Common myeloid progenitor, CD34-positive (primary cell): ENCODE measurements at regions not wholly inside any gene's neighbourhood (a gene's known extent, or its start where the extent isn't known, plus 50 kb on each side); places are given as distances from the start of the nearest gene placed in this dataset.

Experiments used
- CTCF ChIA-PET: fragments of 350-600 bp; sonication (Branson Sonifier 250); formaldehyde crosslinking; loops from one replicate; lab custom pipeline; 2021; ENCODE audit warnings: antibody characterized with exemption; lab: Charles Lee
- POLR2A ChIA-PET: fragments of 350-600 bp; sonication (Branson Sonifier 250); formaldehyde crosslinking; loops from one replicate; lab custom pipeline; 2021; ENCODE audit warnings: antibody characterized with exemption; lab: Charles Lee
- DNase-seq, 3 donors: peaks; one replicate each; pipeline versions ENCODE4 v3.0.0 to v3.0.0-alpha.2; 2013
- H3K27ac ChIP-seq, 2 experiments: 1 replicate in 1 of 2; 2 replicates in 1 of 2; pipeline ENCODE4 v1.7.0; 2013; ENCODE audit warnings: inconsistent platforms in 2 of 2, low read length in 2 of 2, mild to moderate bottlenecking in 2 of 2, low read depth in 1 of 2, moderate library complexity in 1 of 2; ENCODE audit not compliant: severe bottlenecking in 2 of 2, insufficient read depth in 1 of 2, poor library complexity in 1 of 2
- H3K27me3 ChIP-seq, 5 experiments: replicated peaks in 2 of 5; 1 replicate in 3 of 5; 2 replicates in 2 of 5; pipeline versions ENCODE4 v1.6.1 to v1.7.0; 2013; ENCODE audit warnings: low read length in 4 of 5, mild to moderate bottlenecking in 2 of 5, moderate library complexity in 2 of 5, inconsistent platforms in 1 of 5; ENCODE audit not compliant: insufficient read depth in 5 of 5, control insufficient read depth in 4 of 5
- H3K36me3 ChIP-seq, 4 experiments: 1 replicate in 2 of 4; 2 replicates in 2 of 4; pipeline versions ENCODE4 v1.6.1 to v1.7.0; 2013; ENCODE audit warnings: low read length in 3 of 4, control low read depth in 1 of 4, mild to moderate bottlenecking in 1 of 4; ENCODE audit not compliant: control insufficient read depth in 4 of 4, insufficient read depth in 4 of 4
- H3K4me1 ChIP-seq, 4 experiments: 1 replicate in 3 of 4; 2 replicates in 1 of 4; pipeline versions ENCODE4 v1.6.1 to v1.7.1; 2013; ENCODE audit warnings: low read length in 3 of 4, mild to moderate bottlenecking in 3 of 4, control low read depth in 1 of 4, inconsistent platforms in 1 of 4, moderate library complexity in 1 of 4; ENCODE audit not compliant: control insufficient read depth in 4 of 4, insufficient read depth in 4 of 4; ENCODE audit errors: control extremely low read depth in 1 of 4
- H3K4me3 ChIP-seq, 7 experiments: 1 replicate in 4 of 7; 2 replicates in 3 of 7; pipeline versions ENCODE4 v1.5.1 to v1.7.0; 2013; ENCODE audit warnings: mild to moderate bottlenecking in 7 of 7, low read length in 6 of 7, moderate library complexity in 6 of 7, inconsistent platforms in 2 of 7, low read depth in 2 of 7, control low read depth in 1 of 7; ENCODE audit not compliant: insufficient read depth in 4 of 7, control insufficient read depth in 1 of 7; ENCODE audit errors: extremely low read depth in 1 of 7
- H3K9me3 ChIP-seq, 5 experiments: 1 replicate in 4 of 5; 2 replicates in 1 of 5; pipeline versions ENCODE4 v1.6.1 to v1.7.1; 2013; ENCODE audit warnings: low read length in 4 of 5, mild to moderate bottlenecking in 2 of 5, inconsistent platforms in 1 of 5, low read depth in 1 of 5, moderate library complexity in 1 of 5; ENCODE audit not compliant: control insufficient read depth in 4 of 5, insufficient read depth in 2 of 5; ENCODE audit errors: control extremely low read depth in 1 of 5
- WGBS: methylation state at CpG from one replicate; pipeline ENCODE4 v1.1.5; 2013; ENCODE audit not compliant: insufficient coverage; 5-methylcytosine and 5-hydroxymethylcytosine counted together

- 100% methylated on average over 3 of the region's 3 CpGs for WGBS
- no peak for DNase-seq
- H3K4me3 ChIP-seq, result no peak overlapping the region
- H3K36me3 ChIP-seq, result no peaks in the 10 kb centered on the region
- no peaks in the 10 kb centered on the region for H3K4me1 ChIP-seq
- ChIA-PET CTCF (no interaction called here), POLR2A (no interaction called here)
- H3K27ac ChIP-seq, result no peak overlapping the region
- H3K9me3 ChIP-seq, result no peaks in the 10 kb centered on the region
- no peaks in the 10 kb centered on the region for H3K27me3 ChIP-seq
Observed at GRCh38 chr9:110083866-110084265, 124.1 kb downstream of the C9orf152 start.

DNA sequence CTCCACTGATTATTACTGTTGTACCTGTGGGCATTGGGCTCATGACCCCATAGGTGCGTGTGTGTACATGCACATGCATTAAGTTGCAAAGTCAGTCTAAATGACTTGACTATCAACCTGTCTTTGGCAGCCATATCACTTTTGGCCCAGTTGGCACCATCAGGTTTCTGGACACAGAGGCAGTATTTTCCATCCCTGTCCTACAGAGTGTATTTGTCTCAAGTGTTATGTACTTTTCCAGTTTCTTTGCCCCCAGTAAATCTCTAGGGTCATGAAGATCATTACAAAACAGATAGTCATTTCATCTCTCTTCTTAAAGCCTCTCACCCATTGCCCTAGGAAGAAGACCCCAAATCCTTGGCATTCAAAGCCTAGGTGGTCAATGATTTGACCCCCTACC lies 121.4 kb downstream of the C9orf152 start:
- H3K4me3 ChIP-seq, result no peak overlapping the region
- DNase-seq, result no peak
- no peaks in the 10 kb centered on the region for H3K27me3 ChIP-seq
- no peaks in the 10 kb centered on the region for H3K36me3 ChIP-seq
- 92% methylated on average over 1 of the region's 1 CpG for WGBS
- H3K9me3 ChIP-seq, result no peaks in the 10 kb centered on the region
- no peak overlapping the region for H3K27ac ChIP-seq
- POLR2A ChIA-PET, result no interaction called here
- no peaks in the 10 kb centered on the region for H3K4me1 ChIP-seq
- CTCF ChIA-PET, result no interaction called here

GRCh38 chr9:110087605-110088004 lies 120.4 kb downstream of the C9orf152 start:
- H3K9me3 ChIP-seq, result no peaks in the 10 kb centered on the region
- no peaks in the 10 kb centered on the region for H3K27me3 ChIP-seq
- H3K4me1 ChIP-seq, result no peaks in the 10 kb centered on the region
- 100% methylated on average over 1 of the region's 2 CpGs for WGBS
- DNase-seq, result no peak
- CTCF ChIA-PET, result no interaction called here
- no peak overlapping the region for H3K4me3 ChIP-seq
- no peak overlapping the region for H3K27ac ChIP-seq
- H3K36me3 ChIP-seq, result no peaks in the 10 kb centered on the region
- POLR2A ChIA-PET, result no interaction called here

GRCh38 chr9:110088099-110088498 lies 119.9 kb downstream of the C9orf152 start:
- Histone ChIP-seq H3K4me3 (no peak overlapping the region), H3K4me1 (no peaks in the 10 kb centered on the region), H3K36me3 (no peaks in the 10 kb centered on the region), H3K9me3 (no peaks in the 10 kb centered on the region), H3K27ac (no peak overlapping the region), H3K27me3 (no peaks in the 10 kb centered on the region)
- CTCF ChIA-PET, result no interaction called here
- POLR2A ChIA-PET, result no interaction called here
- no peak for DNase-seq

DNA sequence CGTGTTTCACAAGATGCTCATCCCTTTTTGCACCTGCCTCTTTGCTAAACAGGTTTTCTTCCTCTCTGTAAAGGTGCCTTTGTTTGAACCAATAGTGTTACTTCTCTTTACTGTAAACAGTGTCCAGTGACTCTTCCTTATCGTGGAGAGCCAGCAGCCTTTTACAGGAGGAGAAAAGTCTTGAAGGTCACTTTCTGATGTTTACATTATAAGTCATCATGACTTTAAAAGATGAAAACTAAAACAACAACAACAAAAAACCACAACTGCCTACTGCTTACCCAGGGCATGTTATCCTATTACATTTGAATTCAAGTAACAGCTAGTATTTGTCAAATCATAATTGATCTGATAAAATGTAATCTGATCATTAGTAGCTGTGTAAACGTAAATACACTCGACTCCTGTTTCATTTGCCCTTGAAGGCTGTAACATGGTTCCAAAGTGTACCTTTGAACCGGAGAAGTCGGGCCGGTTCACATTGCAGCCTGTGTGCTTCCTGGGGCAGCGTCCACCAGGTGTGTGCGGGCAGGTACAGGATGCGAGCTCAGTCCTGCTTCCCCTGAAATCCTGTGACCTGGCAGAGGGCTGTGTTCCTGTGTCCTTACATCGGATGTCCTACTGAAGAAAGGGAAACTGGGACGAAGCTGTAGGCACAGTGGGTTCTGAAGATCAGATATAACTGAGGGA lies 118.1 kb downstream of the C9orf152 start:
- no peaks in the 10 kb centered on the region for H3K9me3 ChIP-seq
- H3K36me3 ChIP-seq, result no peaks in the 10 kb centered on the region
- POLR2A ChIA-PET, result no interaction called here
- CTCF ChIA-PET, result interaction anchor here (1.0 to 1.8 kb wide), 2 partner anchors 15 to 188 kb away, joined by 3 to 4 read pairs; no protein-coding TSS in a partner anchor
- no peaks in the 10 kb centered on the region for H3K27me3 ChIP-seq
- no peak overlapping the region for H3K4me3 ChIP-seq
- H3K27ac ChIP-seq, result no peak overlapping the region
- WGBS, result 97% methylated on average over 9 of the region's 12 CpGs
- H3K4me1 ChIP-seq, result no peaks in the 10 kb centered on the region
- DNase-seq, result no peak

DNA sequence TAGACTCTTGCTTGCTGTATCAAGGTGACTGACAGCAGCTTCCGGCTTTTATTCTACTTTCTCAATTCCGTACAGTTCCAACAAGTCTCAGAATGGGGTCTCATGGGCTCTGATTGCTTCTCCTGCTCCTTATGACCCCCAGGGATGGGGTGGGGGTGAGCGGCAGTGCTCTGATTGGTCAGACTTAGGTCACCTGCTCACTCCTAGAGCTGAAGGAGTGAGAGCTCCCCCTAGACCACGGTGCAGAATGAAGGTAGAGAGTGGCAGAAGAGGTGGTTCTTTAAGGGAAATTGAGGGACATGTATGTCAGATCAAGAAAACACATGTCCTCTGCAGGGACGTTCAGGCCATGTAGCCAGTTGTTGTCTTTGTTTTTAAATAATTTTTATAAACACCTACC lies 115.2 kb downstream of the C9orf152 start:
- H3K4me1 ChIP-seq, result no peaks in the 10 kb centered on the region
- WGBS, result 100% methylated on average over 3 of the region's 5 CpGs
- H3K4me3 ChIP-seq, result no peak overlapping the region
- ChIA-PET POLR2A (no interaction called here), CTCF (interaction anchor here (2.3 kb wide), 1 partner anchor 9 kb away, joined by 7 read pairs; no protein-coding TSS in a partner anchor)
- no peaks in the 10 kb centered on the region for H3K36me3 ChIP-seq
- DNase-seq, result no peak
- H3K27ac ChIP-seq, result no peak overlapping the region
- H3K27me3 ChIP-seq, result no peaks in the 10 kb centered on the region
- H3K9me3 ChIP-seq, result no peaks in the 10 kb centered on the region

GRCh38 chr9:110093417-110093816 lies 114.5 kb downstream of the C9orf152 start:
- DNase-seq, result no peak
- no peaks in the 10 kb centered on the region for H3K36me3 ChIP-seq
- POLR2A ChIA-PET, result no interaction called here
- no peak overlapping the region for H3K27ac ChIP-seq
- CTCF ChIA-PET, result interaction anchor here (2.3 kb wide), 1 partner anchor 8 kb away, joined by 7 read pairs; no protein-coding TSS in a partner anchor
- no peak overlapping the region for H3K4me3 ChIP-seq
- 86% methylated on average over 1 of the region's 2 CpGs for WGBS
- no peaks in the 10 kb centered on the region for H3K27me3 ChIP-seq
- H3K9me3 ChIP-seq, result no peaks in the 10 kb centered on the region
- no peaks in the 10 kb centered on the region for H3K4me1 ChIP-seq
